Loucy (cell line): ENCODE measurements at regions not wholly inside any gene's neighbourhood (a gene's known extent, or its start where the extent isn't known, plus 50 kb on each side); places are given as distances from the start of the nearest gene placed in this dataset.

ENCODE experiments used
- H2AFZ ChIP-seq: fragments of 200-600 bp; sonication (generic); 2 replicates; pipeline ENCODE4 v1.6.0; 2016; ENCODE audit warnings: antibody characterized with exemption, mild to moderate bottlenecking, low read length, moderate library complexity
- H3F3A ChIP-seq: fragments of 200-600 bp; 2 replicates; pipeline ENCODE4 v1.6.0; 2016; ENCODE audit warnings: antibody characterized with exemption, low read depth, mild to moderate bottlenecking
- H3K27me3 ChIP-seq: fragments of 200-600 bp; sonication (generic); 2 replicates; pipeline ENCODE4 v1.6.1; 2014; ENCODE audit warnings: low read length, mild to moderate bottlenecking; ENCODE audit not compliant: insufficient read depth, poor library complexity, severe bottlenecking
- H3K36me3 ChIP-seq: fragments of 200-600 bp; sonication (generic); 2 replicates; pipeline ENCODE4 v1.6.1; 2016; ENCODE audit warnings: low read length; ENCODE audit not compliant: insufficient read depth
- H3K4me1 ChIP-seq: fragments of 200-600 bp; sonication (generic); 2 replicates; pipeline ENCODE4 v1.5.1; 2014; ENCODE audit warnings: low read length, mild to moderate bottlenecking; ENCODE audit not compliant: insufficient read depth, poor library complexity, severe bottlenecking
- H3K4me2 ChIP-seq: fragments of 200-600 bp; sonication (generic); 2 replicates; pipeline ENCODE4 v1.6.0; 2014; ENCODE audit warnings: antibody characterized with exemption, low read length, low read depth, mild to moderate bottlenecking; ENCODE audit not compliant: poor library complexity, severe bottlenecking
- H3K4me3 ChIP-seq: fragments of 200-600 bp; sonication (generic); 2 replicates; pipeline ENCODE4 v1.5.1; 2014; ENCODE audit warnings: low read length, mild to moderate bottlenecking, mixed read lengths; ENCODE audit not compliant: poor library complexity, severe bottlenecking
- H3K79me2 ChIP-seq: fragments of 200-600 bp; sonication (generic); 2 replicates; pipeline ENCODE4 v1.6.1; 2014; ENCODE audit warnings: low read length; ENCODE audit not compliant: insufficient read depth
- H3K9ac ChIP-seq: fragments of 200-600 bp; sonication (generic); 2 replicates; pipeline ENCODE4 v1.6.0; 2014; ENCODE audit warnings: mild to moderate bottlenecking, low read depth, low read length, moderate library complexity; ENCODE audit not compliant: poor library complexity, severe bottlenecking
- H3K9me2 ChIP-seq: fragments of 200-600 bp; sonication (generic); replicated peaks from 2 replicates; pipeline ENCODE4 v1.6.1; 2016; ENCODE audit warnings: low read depth, low read length, mixed read lengths
- H3K9me3 ChIP-seq: fragments of 200-600 bp; sonication (generic); 2 replicates; pipeline ENCODE4 v1.6.1; 2014; ENCODE audit warnings: mild to moderate bottlenecking, antibody characterized with exemption, low read length, low read depth; ENCODE audit not compliant: insufficient read depth
- H4K20me1 ChIP-seq: fragments of 200-600 bp; sonication (generic); 2 replicates; pipeline ENCODE4 v1.6.0; 2014; ENCODE audit warnings: antibody characterized with exemption, low read length, mild to moderate bottlenecking; ENCODE audit not compliant: insufficient read depth, poor library complexity, severe bottlenecking
- CTCF ChIP-seq: fragments of 200-600 bp; sonication (generic); conservative IDR thresholded peaks from 2 replicates; pipeline ENCODE4 v1.5.1; 2014; ENCODE audit warnings: mild to moderate bottlenecking, antibody characterized with exemption, low read length
- EZH2phosphoT487 ChIP-seq: fragments of 200-600 bp; IDR thresholded peaks from 2 replicates; pipeline ENCODE4 v1.6.1; 2018; ENCODE audit warnings: antibody characterized with exemption, mild to moderate bottlenecking, moderate library complexity, borderline replicate concordance

GRCh38 chr1:83769072-83769471 is 229.9 kb downstream of the TTLL7 start:
- Histone ChIP-seq H4K20me1 (no peaks in the 10 kb centered on the region), H3F3A (no peaks in the 10 kb centered on the region), H3K4me1 (no peaks in the 10 kb centered on the region), H3K4me3 (no peak overlapping the region), H3K79me2 (no peaks in the 10 kb centered on the region), H2AFZ (no peak overlapping the region), H3K9me3 (no peaks in the 10 kb centered on the region), H3K36me3 (no peaks in the 10 kb centered on the region), H3K4me2 (no peak overlapping the region), H3K27me3 (peaks cover 91% of the 10 kb centered on the region), H3K9ac (no peak overlapping the region), H3K9me2 (no peaks in the 10 kb centered on the region)
- no peak for TF ChIP-seq CTCF
- peak; percentile 61; the same call in 1 of the 2 replicates for TF ChIP-seq EZH2phosphoT487

DNA sequence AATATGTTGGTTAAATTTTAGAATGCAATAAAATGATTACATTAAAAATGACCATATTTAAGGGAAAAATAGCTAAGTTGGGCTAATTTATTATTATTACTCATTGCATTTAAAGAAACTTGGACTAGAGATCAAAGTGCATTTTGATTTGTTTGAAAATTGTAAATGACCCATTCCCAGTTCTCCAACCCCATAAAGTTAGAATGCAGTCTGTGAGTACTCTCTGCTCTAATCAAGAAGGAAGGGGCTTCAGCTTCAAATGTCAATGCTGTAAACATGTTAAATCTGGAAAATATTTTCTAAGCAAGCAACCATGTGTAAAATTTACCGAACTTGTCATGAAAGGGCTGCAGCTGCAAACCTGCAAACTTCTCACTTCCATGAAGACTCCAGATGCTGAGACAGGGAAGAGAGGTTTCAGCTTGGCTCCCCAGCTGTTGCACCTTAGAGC is 232.7 kb downstream of the TTLL7 start:
- Histone ChIP-seq H3K9me3 (no peaks in the 10 kb centered on the region), H3K9ac (no peak overlapping the region), H3K9me2 (no peaks in the 10 kb centered on the region), H3K4me3 (no peak overlapping the region), H2AFZ (no peak overlapping the region), H3K4me2 (no peak overlapping the region), H3F3A (no peaks in the 10 kb centered on the region), H3K36me3 (no peaks in the 10 kb centered on the region), H3K79me2 (no peaks in the 10 kb centered on the region), H3K27me3 (peaks cover 90% of the 10 kb centered on the region), H3K4me1 (no peaks in the 10 kb centered on the region), H4K20me1 (no peaks in the 10 kb centered on the region)
- TF ChIP-seq EZH2phosphoT487: no peak
- TF ChIP-seq CTCF: no peak

- Histone ChIP-seq H3K9me2 (no peaks in the 10 kb centered on the region), H3K4me3 (no peak overlapping the region)
These were observed 233.8 kb downstream of the TTLL7 start for GRCh38 chr1:83765125-83765524.

More at GRCh38 chr1:83765125-83765524, 233.8 kb downstream of the TTLL7 start:
- Histone ChIP-seq H3F3A (no peaks in the 10 kb centered on the region), H2AFZ (no peak overlapping the region), H3K36me3 (no peaks in the 10 kb centered on the region), H3K4me2 (no peak overlapping the region), H3K79me2 (no peaks in the 10 kb centered on the region), H3K27me3 (peaks cover 90% of the 10 kb centered on the region), H3K9ac (no peak overlapping the region), H3K4me1 (no peaks in the 10 kb centered on the region), H3K9me3 (no peaks in the 10 kb centered on the region), H4K20me1 (no peaks in the 10 kb centered on the region)
- TF ChIP-seq CTCF (no peak), EZH2phosphoT487 (no peak)
